K562 (cell line): ENCODE measurements at regions not wholly inside any gene's neighbourhood (a gene's known extent, or its start where the extent isn't known, plus 50 kb on each side); places are given as distances from the start of the nearest gene placed in this dataset.

Source experiments
- ATAC-seq: fragments of 200-7000 bp; cut with Tn5 transposase; 3 replicates; pipeline ENCODE4 v1.9.1; 2020; ENCODE audit warnings: moderate library complexity
- BruUV-seq: library from RNA; stranded (reverse); fragments of 400-500 nt; replicated peaks from 2 replicates; lab custom pipeline; 2021; lab: Mats Ljungman, UMichigan
- CTCF ChIA-PET: fragments of 300-600 bp; formaldehyde crosslinking; extraction: SDS; loops from one replicate; lab custom pipeline; 2021; ENCODE audit warnings: low intra/inter-chr PET ratio; lab: Yijun Ruan, JAX
- POLR2A ChIA-PET: fragments of 300-600, 350-650 bp; sonication (Branson Sonifier 250); formaldehyde crosslinking; extraction: SDS; loops from one replicate; lab custom pipeline; 2021; ENCODE audit warnings: antibody characterized with exemption, inconsistent platforms; lab: Yijun Ruan, JAX
- DNase-seq, 4 experiments: peaks; one replicate each; pipeline versions ENCODE4 v3.0.0 to v3.0.0-alpha.2; 2011 to 2018; ENCODE audit warnings: low spot score in 3 of 4, mixed read lengths in 3 of 4; ENCODE audit errors: extremely low read depth in 1 of 4
- FAIRE-seq: peaks from 2 replicates; lab custom pipeline; 2011; peaks lifted over from hg19 to GRCh38; lab: Jason Lieb, UNC
- H2AFZ ChIP-seq: 2 replicates; pipeline ENCODE4 v1.6.0; 2011; ENCODE audit warnings: low read depth, low read length, control low read depth, inconsistent platforms
- H3K27ac ChIP-seq: fragments of 200-600 bp; 3 replicates; pipeline ENCODE4 v1.8.0; 2011; ENCODE audit warnings: low read depth, mild to moderate bottlenecking, control low read depth, inconsistent platforms, low read length, moderate library complexity, mixed read lengths; ENCODE audit errors: extremely low read depth
- H3K27me3 ChIP-seq, 2 experiments: fragments of 300-600 bp in 1 of 2; 2 replicates in 1 of 2; 3 replicates in 1 of 2; pipeline versions ENCODE4 v1.6.0 to v1.8.0; 2011; ENCODE audit warnings: inconsistent platforms in 2 of 2, low read length in 2 of 2, mild to moderate bottlenecking in 1 of 2, mixed read lengths in 1 of 2, moderate library complexity in 1 of 2; ENCODE audit not compliant: control insufficient read depth in 2 of 2, insufficient read depth in 2 of 2
- H3K36me3 ChIP-seq: fragments of 300-600 bp; 3 replicates; pipeline ENCODE4 v1.8.0; 2011; ENCODE audit warnings: mild to moderate bottlenecking, low read length, inconsistent platforms; ENCODE audit not compliant: control insufficient read depth, insufficient read depth
- H3K4me1 ChIP-seq, 2 experiments: fragments of 200-600 bp in 1 of 2; replicated peaks in 1 of 2; 2 replicates in 1 of 2; 3 replicates in 1 of 2; pipeline versions ENCODE4 v1.5.1 to v1.8.0; 2011; ENCODE audit warnings: inconsistent platforms in 2 of 2, low read length in 2 of 2, mild to moderate bottlenecking in 1 of 2, mixed read lengths in 1 of 2, moderate library complexity in 1 of 2; ENCODE audit not compliant: control insufficient read depth in 2 of 2, insufficient read depth in 2 of 2
- H3K4me2 ChIP-seq: 2 replicates; pipeline ENCODE4 v1.6.1; 2011; ENCODE audit warnings: low read length, control low read depth, inconsistent platforms, mixed read lengths; ENCODE audit not compliant: insufficient read depth
- H3K4me3 ChIP-seq: fragments of 200-600 bp; sonication (generic), shearing (Covaris generic); 2 replicates; pipeline ENCODE4 v1.5.1; 2016; ENCODE audit warnings: control low read depth, inconsistent platforms
- H3K79me2 ChIP-seq: fragments of 200-600 bp; 3 replicates; pipeline ENCODE4 v1.8.0; 2011; ENCODE audit warnings: low read length, inconsistent platforms; ENCODE audit not compliant: control insufficient read depth, insufficient read depth
- H3K9ac ChIP-seq, 2 experiments: 2 replicates each; pipeline versions ENCODE4 v1.6.0 to v1.6.1; 2011; ENCODE audit warnings: low read depth in 2 of 2, low read length in 2 of 2, control low read depth in 1 of 2, inconsistent platforms in 1 of 2, mild to moderate bottlenecking in 1 of 2, mixed read lengths in 1 of 2; ENCODE audit not compliant: insufficient read depth in 1 of 2
- H3K9me1 ChIP-seq: one replicate; pipeline ENCODE4 v1.6.0; 2011; ENCODE audit warnings: inconsistent platforms, mild to moderate bottlenecking, low read length, moderate library complexity; ENCODE audit not compliant: control insufficient read depth, insufficient read depth
- H3K9me3 ChIP-seq: replicated peaks from 2 replicates; pipeline ENCODE4 v1.5.1; 2011; ENCODE audit warnings: low read depth, low read length, inconsistent platforms; ENCODE audit not compliant: control insufficient read depth, insufficient read depth
- H4K20me1 ChIP-seq: replicated peaks from 2 replicates; pipeline ENCODE4 v1.6.1; 2011; ENCODE audit warnings: low read length, inconsistent platforms, mixed read lengths; ENCODE audit not compliant: control insufficient read depth, insufficient read depth
- RBFOX2 ChIP-seq: fragments of 200-400 bp; formaldehyde crosslinking; IDR thresholded peaks from 2 replicates; pipeline ENCODE4 v1.6.1; 2017; ENCODE audit warnings: low read depth, mild to moderate bottlenecking, low read length, moderate library complexity
- ZNF398 ChIP-seq: fragments of 250-450 bp; sonication (Bioruptor Pico); IDR thresholded peaks from 2 replicates; pipeline ENCODE4 v1.8.0; 2021; ENCODE audit warnings: moderate library complexity, mild to moderate bottlenecking, inconsistent platforms
- ZNF561 ChIP-seq: fragments of 450-650 bp; formaldehyde crosslinking; conservative IDR thresholded peaks from 2 replicates; pipeline ENCODE4 v1.4.0; 2020; ENCODE audit warnings: mild to moderate bottlenecking, moderate library complexity
- WGBS: fragments of 100-300 bp; shearing (Covaris generic); methylation state at CpG from one replicate; pipeline ENCODE4 v1.1.6; 2016; ENCODE audit warnings: low coverage, mixed read lengths; ENCODE audit not compliant: insufficient coverage; ENCODE audit errors: missing lambda C conversion rate; 5-methylcytosine and 5-hydroxymethylcytosine counted together
- in situ Hi-C: fragments of 300-500 bp; cut with MboI; formaldehyde crosslinking; loops from 4 replicates; pipeline ENCODE4 v1.15.0; 2018; ENCODE audit warnings: inconsistent platforms, mixed read lengths
- intact Hi-C: fragments of 100-400 bp; cut with micrococcal nuclease; formaldehyde crosslinking; loops from 2 replicates; pipeline ENCODE4 v1.14.2; 2022

GRCh38 chr6:151689499-151690201 lies 117.8 kb upstream of the ESR1 start:
- Histone ChIP-seq H3K27me3 (peaks cover 0 to 11% of the 10 kb centered on the region in 2 experiments; a peak in 2 of 5 replicates), H3K4me2 (no peak overlapping the region), H3K9ac (no peak overlapping the region), H3K4me1 (no peaks in the 10 kb centered on the region), H2AFZ (no peak overlapping the region), H3K79me2 (no peaks in the 10 kb centered on the region), H3K9me1 (no peaks in the 10 kb centered on the region), H3K4me3 (no peak overlapping the region), H4K20me1 (no peaks in the 10 kb centered on the region), H3K36me3 (no peaks in the 10 kb centered on the region), H3K9me3 (no peaks in the 10 kb centered on the region), H3K27ac (no peak overlapping the region)
- in situ Hi-C loops, result no loop called here
- ATAC-seq, result no peak
- ChIA-PET POLR2A (no interaction called here), CTCF (no interaction called here)
- DNase-seq, result no peak
- BruUV-seq, result no TSS peak
- under 1% methylated on average over 5 of the region's 5 CpGs for WGBS
- intact Hi-C loops, result no loop called here
- no peak for FAIRE-seq
- no peak for TF ChIP-seq RBFOX2
- TF ChIP-seq ZNF561 (CRISPR knock-in tag), result no peak
- no peak for TF ChIP-seq ZNF398 (CRISPR knock-in tag)
